ENCODE measurements at regions not wholly inside any gene's neighbourhood (a gene's known extent, or its start where the extent isn't known, plus 50 kb on each side); places are given as distances from the start of the nearest gene placed in this dataset.

DNA sequence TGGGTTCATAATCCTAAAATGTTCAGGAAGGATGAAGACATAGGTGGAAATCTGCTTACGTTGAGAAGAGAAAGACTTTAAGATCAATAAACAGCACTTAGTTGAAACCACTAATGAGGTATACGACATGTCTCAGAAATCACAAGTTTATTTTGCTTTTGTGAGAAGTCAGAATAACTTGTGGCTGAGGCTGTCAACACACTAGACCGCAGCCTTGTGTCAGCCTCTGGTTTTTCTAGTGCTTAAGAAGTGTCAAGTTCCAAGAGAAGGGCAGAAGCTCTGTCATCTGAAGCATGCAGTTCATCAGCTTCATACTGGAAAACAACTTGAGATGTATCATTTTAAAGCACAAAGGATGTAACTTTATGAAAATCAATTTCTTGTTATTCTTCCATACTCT is 420.9 kb downstream of the METTL15 start:
- TF ChIP-seq, protein P1, sequence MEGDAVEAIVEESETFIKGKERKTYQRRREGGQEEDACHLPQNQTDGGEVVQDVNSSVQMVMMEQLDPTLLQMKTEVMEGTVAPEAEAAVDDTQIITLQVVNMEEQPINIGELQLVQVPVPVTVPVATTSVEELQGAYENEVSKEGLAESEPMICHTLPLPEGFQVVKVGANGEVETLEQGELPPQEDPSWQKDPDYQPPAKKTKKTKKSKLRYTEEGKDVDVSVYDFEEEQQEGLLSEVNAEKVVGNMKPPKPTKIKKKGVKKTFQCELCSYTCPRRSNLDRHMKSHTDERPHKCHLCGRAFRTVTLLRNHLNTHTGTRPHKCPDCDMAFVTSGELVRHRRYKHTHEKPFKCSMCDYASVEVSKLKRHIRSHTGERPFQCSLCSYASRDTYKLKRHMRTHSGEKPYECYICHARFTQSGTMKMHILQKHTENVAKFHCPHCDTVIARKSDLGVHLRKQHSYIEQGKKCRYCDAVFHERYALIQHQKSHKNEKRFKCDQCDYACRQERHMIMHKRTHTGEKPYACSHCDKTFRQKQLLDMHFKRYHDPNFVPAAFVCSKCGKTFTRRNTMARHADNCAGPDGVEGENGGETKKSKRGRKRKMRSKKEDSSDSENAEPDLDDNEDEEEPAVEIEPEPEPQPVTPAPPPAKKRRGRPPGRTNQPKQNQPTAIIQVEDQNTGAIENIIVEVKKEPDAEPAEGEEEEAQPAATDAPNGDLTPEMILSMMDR (IDR thresholded peaks at IDR 0.05; ENCODE audit: insufficient read depth, low read depth, low read length): no peak
- TF ChIP-seq EZH2 (IDR thresholded peaks at IDR 0.05; ENCODE audit: insufficient read depth, low read length): no peak
